Omental fat pad (tissue), 3 donors: ENCODE measurements at regions not wholly inside any gene's neighbourhood (a gene's known extent, or its start where the extent isn't known, plus 50 kb on each side); places are given as distances from the start of the nearest gene placed in this dataset.

Experiments used
- ATAC-seq: fragments of 150-250 bp; one replicate; pipeline ENCODE4 v1.9.1; 2016; ENCODE audit warnings: mild to moderate bottlenecking, moderate library complexity; ENCODE audit not compliant: low FRiP score
- DNase-seq: peaks from one replicate; pipeline ENCODE4 v3.0.0-alpha.2; 2019; ENCODE audit warnings: low spot score
- TF ChIP-seq, protein P1 (sequence below), 3 donors: fragments of 450-650 bp; IDR thresholded peaks; one replicate each; pipeline ENCODE4 v1.5.1; 2016 to 2017; ENCODE audit warnings: antibody characterized with exemption in 3 of 3, mild to moderate bottlenecking in 3 of 3, moderate library complexity in 2 of 3

DNA sequence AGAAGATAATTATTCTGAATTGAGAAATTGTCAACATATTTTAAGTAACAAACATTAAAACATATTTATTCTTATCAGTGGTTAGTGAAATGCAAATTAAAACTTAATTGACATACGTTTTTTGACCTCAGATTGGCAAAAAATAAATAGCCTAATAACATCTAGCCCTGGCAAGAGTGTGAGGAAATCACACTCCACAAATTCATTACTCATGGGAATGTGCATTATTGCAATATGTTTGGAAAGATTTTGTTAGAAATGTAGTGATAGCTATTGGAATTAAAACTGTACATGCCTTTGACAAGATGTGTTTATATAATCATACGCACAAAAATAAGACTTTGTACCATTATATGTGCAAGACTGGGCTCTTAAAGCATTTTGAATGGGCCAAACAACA lies 168.6 kb downstream of the KITLG start:
- ATAC-seq, result no peak
- no peak for DNase-seq
- TF ChIP-seq, protein P1, sequence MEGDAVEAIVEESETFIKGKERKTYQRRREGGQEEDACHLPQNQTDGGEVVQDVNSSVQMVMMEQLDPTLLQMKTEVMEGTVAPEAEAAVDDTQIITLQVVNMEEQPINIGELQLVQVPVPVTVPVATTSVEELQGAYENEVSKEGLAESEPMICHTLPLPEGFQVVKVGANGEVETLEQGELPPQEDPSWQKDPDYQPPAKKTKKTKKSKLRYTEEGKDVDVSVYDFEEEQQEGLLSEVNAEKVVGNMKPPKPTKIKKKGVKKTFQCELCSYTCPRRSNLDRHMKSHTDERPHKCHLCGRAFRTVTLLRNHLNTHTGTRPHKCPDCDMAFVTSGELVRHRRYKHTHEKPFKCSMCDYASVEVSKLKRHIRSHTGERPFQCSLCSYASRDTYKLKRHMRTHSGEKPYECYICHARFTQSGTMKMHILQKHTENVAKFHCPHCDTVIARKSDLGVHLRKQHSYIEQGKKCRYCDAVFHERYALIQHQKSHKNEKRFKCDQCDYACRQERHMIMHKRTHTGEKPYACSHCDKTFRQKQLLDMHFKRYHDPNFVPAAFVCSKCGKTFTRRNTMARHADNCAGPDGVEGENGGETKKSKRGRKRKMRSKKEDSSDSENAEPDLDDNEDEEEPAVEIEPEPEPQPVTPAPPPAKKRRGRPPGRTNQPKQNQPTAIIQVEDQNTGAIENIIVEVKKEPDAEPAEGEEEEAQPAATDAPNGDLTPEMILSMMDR (IDR thresholded peaks at IDR 0.05), result no peak

DNA sequence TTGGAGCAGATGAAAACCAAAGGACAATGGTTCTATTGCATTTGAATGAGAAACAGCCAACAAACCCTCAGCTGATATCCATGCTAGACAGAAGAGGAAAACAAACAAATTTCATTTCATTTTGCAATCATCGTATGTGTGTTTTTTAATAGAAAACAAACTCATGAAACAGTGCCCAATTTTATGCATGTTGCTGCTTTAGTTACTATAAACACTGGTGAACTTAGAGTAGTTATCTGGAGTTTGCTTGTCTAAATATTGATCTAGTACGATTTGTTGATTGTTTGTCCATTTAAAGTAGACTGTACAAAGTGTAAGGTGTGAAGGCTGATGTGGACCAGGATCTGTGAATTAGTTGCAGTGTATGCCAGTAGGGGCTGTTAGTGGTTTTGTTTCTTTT lies 166.6 kb downstream of the KITLG start:
- ATAC-seq (no peak), DNase-seq (no peak)
- TF ChIP-seq, protein P1 (IDR thresholded peaks at IDR 0.05), result no peak

DNA sequence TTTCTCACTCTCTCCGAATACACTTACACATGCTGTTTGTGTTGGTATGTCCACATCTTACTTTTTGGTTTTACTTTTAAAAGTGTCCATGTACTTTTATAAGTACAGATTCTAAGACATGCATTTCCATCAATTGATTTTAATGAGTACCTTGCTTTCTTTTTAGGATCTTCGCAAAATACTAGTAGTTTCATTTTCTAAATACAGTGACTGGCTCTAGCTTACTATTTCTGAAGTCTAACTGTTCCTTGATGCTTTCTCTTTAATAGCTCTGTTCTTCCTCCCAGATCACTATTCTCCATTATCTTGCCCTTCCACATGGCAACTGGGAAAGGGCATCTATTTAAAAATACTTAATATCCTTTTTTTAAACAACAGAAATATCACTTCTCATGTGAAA lies 164.1 kb downstream of the KITLG start:
- TF ChIP-seq, protein P1 (IDR thresholded peaks at IDR 0.05), result no peak
- no peak for DNase-seq
- ATAC-seq, result no peak

DNA sequence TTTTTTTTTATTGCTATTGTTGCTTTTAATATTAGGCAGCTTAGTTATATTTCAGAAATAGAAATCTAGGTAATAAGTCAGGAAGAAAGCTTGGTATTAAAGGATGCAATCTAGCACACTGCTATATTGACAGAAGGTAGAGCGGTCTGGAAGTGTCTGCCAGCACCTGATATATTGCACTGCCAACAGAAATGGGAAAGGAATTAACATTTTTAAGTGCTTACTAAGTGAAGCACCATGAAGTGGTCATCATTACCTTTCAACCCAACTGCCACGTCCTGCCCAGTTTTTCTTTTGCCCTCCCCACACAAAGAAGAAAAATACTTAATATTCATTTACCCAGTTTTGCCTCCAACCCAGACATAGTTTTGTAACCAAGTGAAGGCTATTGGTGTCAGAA lies 163.5 kb downstream of the KITLG start:
- DNase-seq (no peak), ATAC-seq (no peak)
- TF ChIP-seq, protein P1 (IDR thresholded peaks at IDR 0.05), result no peak

DNA sequence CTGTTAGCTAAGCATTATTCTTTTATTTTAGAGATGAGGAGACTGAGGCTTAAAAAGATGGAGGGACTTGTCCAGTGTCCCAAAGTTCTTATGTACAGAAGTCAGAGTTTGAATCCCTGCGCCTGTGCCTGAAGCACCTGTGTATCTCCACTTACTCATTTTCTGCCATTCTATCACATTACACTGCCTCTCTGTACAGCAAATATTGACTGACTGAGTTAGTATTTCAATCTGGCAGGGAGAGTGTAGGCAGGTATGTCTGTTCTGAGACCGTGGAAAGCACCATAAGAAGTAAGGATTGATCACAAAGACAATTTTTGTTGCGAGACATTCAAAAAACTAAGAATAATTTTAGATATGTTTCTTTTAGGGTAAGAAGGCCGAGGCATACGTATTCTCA lies 162.7 kb downstream of the KITLG start:
- TF ChIP-seq, protein P1 (IDR thresholded peaks at IDR 0.05), result no peak
- ATAC-seq (no peak), DNase-seq (no peak)

DNA sequence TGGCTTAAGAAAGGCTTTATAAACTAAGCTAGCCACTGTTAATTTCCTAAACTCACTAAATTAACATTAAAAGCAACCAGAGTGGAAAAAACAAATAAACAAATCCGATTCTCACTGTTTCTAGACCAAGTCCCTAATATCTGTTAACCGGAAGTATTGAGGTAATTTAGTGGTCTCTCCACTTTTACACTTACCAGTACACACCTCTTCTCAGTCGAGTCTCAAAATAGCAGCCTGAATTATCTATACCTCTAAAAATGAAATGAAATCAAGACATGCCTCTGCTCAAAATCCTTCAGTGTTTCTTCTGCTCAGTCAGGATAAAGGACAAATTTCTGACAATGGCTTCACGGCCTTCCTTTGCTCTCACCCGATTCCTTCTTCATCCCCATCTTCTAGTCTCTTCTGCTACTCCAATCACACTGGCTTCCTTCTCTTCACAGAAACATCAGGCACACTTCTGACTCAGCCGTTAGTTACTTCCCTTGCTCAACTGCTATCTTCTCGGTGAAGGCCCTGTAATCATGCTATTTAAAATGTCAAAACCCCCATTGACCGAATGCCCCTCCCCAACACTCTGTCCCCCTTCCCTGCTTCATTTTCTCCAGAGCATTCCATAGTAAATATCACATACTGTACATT lies 161.3 kb downstream of the KITLG start:
- TF ChIP-seq, protein P1 (IDR thresholded peaks at IDR 0.05), result no peak
- DNase-seq (no peak), ATAC-seq (no peak)

DNA sequence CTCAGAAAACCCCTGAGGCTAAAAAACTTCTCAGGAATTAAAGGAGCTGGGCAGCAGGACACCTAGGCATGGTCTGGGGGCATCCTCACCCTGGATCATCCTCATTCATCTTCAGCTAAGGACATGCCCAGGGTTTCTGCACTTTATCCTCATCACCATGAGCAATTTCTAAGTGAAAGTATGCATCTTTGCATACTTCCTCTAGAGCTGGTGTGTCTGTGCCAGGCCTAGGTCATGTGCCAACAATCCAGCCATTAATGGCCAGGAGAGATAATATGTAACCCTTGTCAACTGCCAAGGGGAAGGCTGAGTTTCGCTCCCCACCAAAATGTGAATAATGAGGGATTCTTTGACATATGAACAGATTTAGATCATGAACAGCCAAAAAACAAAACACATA lies 160.5 kb downstream of the KITLG start:
- DNase-seq (no peak), ATAC-seq (no peak)
- TF ChIP-seq, protein P1 (IDR thresholded peaks at IDR 0.05), result no peak
